A549 (cell line): ENCODE measurements at regions not wholly inside any gene's neighbourhood (a gene's known extent, or its start where the extent isn't known, plus 50 kb on each side); places are given as distances from the start of the nearest gene placed in this dataset.

Experiments used
- ATAC-seq, 2 experiments: fragments of 200-7000 bp in 1 of 2; fragments of >200 bp in 1 of 2; cut with Nextera tagmentation in 1 of 2; cut with Tn5 transposase in 1 of 2; 3 replicates each; pipeline versions ENCODE4 v1.8.0 to v1.9.1; 2018 to 2020; ENCODE audit warnings: mild to moderate bottlenecking in 1 of 2, moderate library complexity in 1 of 2
- CTCF ChIA-PET: fragments of 300-600 bp; sonication (Branson Sonifier 250); formaldehyde crosslinking; extraction: SDS; loops from one replicate; lab custom pipeline; 2021; ENCODE audit warnings: antibody characterized with exemption, inconsistent platforms; lab: Yijun Ruan, JAX
- POLR2A ChIA-PET: fragments of 350-600 bp; formaldehyde crosslinking; extraction: SDS; loops from one replicate; lab custom pipeline; 2021; ENCODE audit warnings: antibody characterized with exemption, inconsistent platforms; lab: Yijun Ruan, JAX
- DNase-seq, 2 experiments: peaks; one replicate each; pipeline versions ENCODE4 v3.0.0 to v3.0.0-alpha.2; 2011 to 2016; ENCODE audit warnings: low read depth in 1 of 2, low spot score in 1 of 2
- FAIRE-seq: peaks from 2 replicates; lab custom pipeline; 2011; peaks lifted over from hg19 to GRCh38; lab: Jason Lieb, UNC
- H3K27ac ChIP-seq, 2 experiments: fragments of >200 bp; sonication (Bioruptor Twin); formaldehyde crosslinking; 3 replicates each; pipeline ENCODE4 v1.5.1; 2016 to 2017
- H3K4me1 ChIP-seq: fragments of >200 bp; sonication (Bioruptor Twin); formaldehyde crosslinking; 3 replicates; pipeline ENCODE4 v1.6.1; 2016
- H3K4me2 ChIP-seq: fragments of >200 bp; sonication (Bioruptor Twin); formaldehyde crosslinking; 3 replicates; pipeline ENCODE4 v1.6.1; 2016
- H3K4me3 ChIP-seq: fragments of >200 bp; sonication (Bioruptor Twin); formaldehyde crosslinking; 3 replicates; pipeline ENCODE4 v1.5.1; 2016
- H3K9me3 ChIP-seq: fragments of >200 bp; sonication (Bioruptor Twin); formaldehyde crosslinking; 3 replicates; pipeline ENCODE4 v1.6.1; 2016
- CBX8 ChIP-seq: fragments of 200-600 bp; sonication (generic); IDR thresholded peaks from 2 replicates; pipeline ENCODE4 v1.6.1; 2016
- CEBPB ChIP-seq, 2 experiments: fragments of >200 bp in 1 of 2; sonication (Bioruptor Twin) in 1 of 2; formaldehyde crosslinking in 1 of 2; IDR thresholded peaks; 2 replicates each; pipeline ENCODE4 v1.6.1; 2012 to 2016
- CHD2 ChIP-seq: fragments of 150-350 bp; IDR thresholded peaks from 2 replicates; pipeline ENCODE4 v1.6.1; 2014; ENCODE audit warnings: low read length; ENCODE audit not compliant: partially characterized antibody
- EHF ChIP-seq: fragments of 250-450 bp; sonication (Bioruptor Pico); IDR thresholded peaks from 2 replicates; pipeline ENCODE4 v1.5.0; 2020; ENCODE audit warnings: mild to moderate bottlenecking
- EHMT2 ChIP-seq: fragments of 200-600 bp; sonication (generic); IDR thresholded peaks from 2 replicates; pipeline ENCODE4 v1.6.1; 2016; ENCODE audit warnings: antibody characterized with exemption, low read depth, mild to moderate bottlenecking, moderate library complexity
- HDAC2 ChIP-seq: fragments of 200-600 bp; sonication (generic); IDR thresholded peaks from 2 replicates; pipeline ENCODE4 v1.6.1; 2016
- HEYL ChIP-seq: fragments of 250-450 bp; sonication (Bioruptor Pico); IDR thresholded peaks from 2 replicates; pipeline ENCODE4 v1.8.0; 2021; ENCODE audit warnings: mild to moderate bottlenecking, moderate library complexity
- HOXA7 ChIP-seq: fragments of 250-450 bp; sonication (Bioruptor Pico); IDR thresholded peaks from 2 replicates; pipeline ENCODE4 v1.5.0; 2020; ENCODE audit warnings: mild to moderate bottlenecking, moderate library complexity
- JUNB ChIP-seq: fragments of >200 bp; sonication (Bioruptor Twin); formaldehyde crosslinking; IDR thresholded peaks from 2 replicates; pipeline ENCODE4 v1.6.1; 2016
- KDM5A ChIP-seq: fragments of 200-600 bp; sonication (generic); IDR thresholded peaks from 2 replicates; pipeline ENCODE4 v1.6.1; 2016; ENCODE audit warnings: antibody characterized with exemption, mild to moderate bottlenecking
- MAZ ChIP-seq: fragments of 150-350 bp; IDR thresholded peaks from 2 replicates; pipeline ENCODE4 v1.6.1; 2014; ENCODE audit warnings: antibody characterized with exemption, low read depth, low read length, borderline replicate concordance
- NR3C1 ChIP-seq: fragments of >200 bp; sonication (Bioruptor Twin); formaldehyde crosslinking; IDR thresholded peaks from 3 replicates; pipeline ENCODE4 v1.6.1; 2017
- PHF8 ChIP-seq: fragments of 200-600 bp; sonication (generic); IDR thresholded peaks from 2 replicates; pipeline ENCODE4 v1.6.1; 2016; ENCODE audit warnings: low read depth, mild to moderate bottlenecking, antibody characterized with exemption, moderate library complexity, borderline replicate concordance
- POLR2A ChIP-seq: IDR thresholded peaks from 2 replicates; pipeline ENCODE4 v1.6.1; 2012; ENCODE audit warnings: mild to moderate bottlenecking, low read length
- POLR2AphosphoS2 ChIP-seq: conservative IDR thresholded peaks from 2 replicates; pipeline ENCODE4 v1.6.1; 2012; ENCODE audit warnings: low read length, improper control_type of control experiment, inconsistent platforms
- RARB ChIP-seq: fragments of 250-450 bp; sonication (Bioruptor Pico); IDR thresholded peaks from 2 replicates; pipeline ENCODE4 v1.8.0; 2021; ENCODE audit warnings: mild to moderate bottlenecking, moderate library complexity
- RNF2 ChIP-seq: fragments of 200-600 bp; sonication (generic); IDR thresholded peaks from 2 replicates; pipeline ENCODE4 v1.6.1; 2016; ENCODE audit warnings: low read depth, mild to moderate bottlenecking, antibody characterized with exemption, moderate library complexity, borderline replicate concordance
- TFCP2L1 ChIP-seq: fragments of 250-450 bp; sonication (Bioruptor Pico); IDR thresholded peaks from 2 replicates; pipeline ENCODE4 v1.5.0; 2021; ENCODE audit warnings: mild to moderate bottlenecking
- ZC3H11A ChIP-seq: fragments of 450-650 bp; IDR thresholded peaks from 2 replicates; pipeline ENCODE4 v1.6.1; 2014; ENCODE audit warnings: antibody characterized with exemption, mild to moderate bottlenecking
- WGBS: methylation state at CpG from one replicate; pipeline ENCODE4 v1.1.6; 2017; ENCODE audit errors: missing lambda C conversion rate; 5-methylcytosine and 5-hydroxymethylcytosine counted together
- TF ChIP-seq, protein P1 (sequence below): fragments of >200 bp; sonication (Bioruptor Twin); formaldehyde crosslinking; IDR thresholded peaks from 3 replicates; pipeline ENCODE4 v1.5.1; 2016
- TF ChIP-seq, protein P2 (sequence below): fragments of 250-450 bp; sonication (Bioruptor Pico); IDR thresholded peaks from 2 replicates; pipeline ENCODE4 v1.5.0; 2020; ENCODE audit warnings: low read depth, mild to moderate bottlenecking, moderate library complexity
- TF ChIP-seq, protein P3 (sequence below): IDR thresholded peaks from 2 replicates; pipeline ENCODE4 v1.6.1; 2012
- TF ChIP-seq, protein P4 (sequence below): fragments of >200 bp; sonication (Bioruptor Twin); formaldehyde crosslinking; IDR thresholded peaks from 3 replicates; pipeline ENCODE4 v1.6.1; 2016
- TF ChIP-seq, protein P5 (sequence below): fragments of 450-650 bp; IDR thresholded peaks from 2 replicates; pipeline ENCODE4 v1.6.1; 2014; ENCODE audit warnings: antibody characterized with exemption
- TF ChIP-seq, protein P6 (sequence below): IDR thresholded peaks from 2 replicates; pipeline ENCODE4 v1.6.1; 2012
- TF ChIP-seq, protein P7 (sequence below): IDR thresholded peaks from 2 replicates; pipeline ENCODE4 v1.6.1; 2012; ENCODE audit warnings: low read depth, borderline replicate concordance

- Histone ChIP-seq H3K4me2 (no peak overlapping the region), H3K4me1 (no peaks in the 10 kb centered on the region), H3K9me3 (0 out of 3 replicates have a peak, but pooled peaks cover 4% of the 10 kb centered on the region), H3K4me3 (no peak overlapping the region), H3K27ac (no peak overlapping the region)
- WGBS, result 62% methylated on average over 10 of the region's 10 CpGs
- ATAC-seq, result no peak
- CTCF ChIA-PET, result no interaction called here
- FAIRE-seq, result no peak
- no peak for DNase-seq
- TF ChIP-seq, protein P1, sequence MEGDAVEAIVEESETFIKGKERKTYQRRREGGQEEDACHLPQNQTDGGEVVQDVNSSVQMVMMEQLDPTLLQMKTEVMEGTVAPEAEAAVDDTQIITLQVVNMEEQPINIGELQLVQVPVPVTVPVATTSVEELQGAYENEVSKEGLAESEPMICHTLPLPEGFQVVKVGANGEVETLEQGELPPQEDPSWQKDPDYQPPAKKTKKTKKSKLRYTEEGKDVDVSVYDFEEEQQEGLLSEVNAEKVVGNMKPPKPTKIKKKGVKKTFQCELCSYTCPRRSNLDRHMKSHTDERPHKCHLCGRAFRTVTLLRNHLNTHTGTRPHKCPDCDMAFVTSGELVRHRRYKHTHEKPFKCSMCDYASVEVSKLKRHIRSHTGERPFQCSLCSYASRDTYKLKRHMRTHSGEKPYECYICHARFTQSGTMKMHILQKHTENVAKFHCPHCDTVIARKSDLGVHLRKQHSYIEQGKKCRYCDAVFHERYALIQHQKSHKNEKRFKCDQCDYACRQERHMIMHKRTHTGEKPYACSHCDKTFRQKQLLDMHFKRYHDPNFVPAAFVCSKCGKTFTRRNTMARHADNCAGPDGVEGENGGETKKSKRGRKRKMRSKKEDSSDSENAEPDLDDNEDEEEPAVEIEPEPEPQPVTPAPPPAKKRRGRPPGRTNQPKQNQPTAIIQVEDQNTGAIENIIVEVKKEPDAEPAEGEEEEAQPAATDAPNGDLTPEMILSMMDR, result no peak
- TF ChIP-seq KDM5A (no peak), EHF (CRISPR knock-in tag) (no peak), POLR2AphosphoS2 (no peak), PHF8 (no peak), HOXA7 (CRISPR knock-in tag) (no peak), TFCP2L1 (no peak), RNF2 (no peak)
- TF ChIP-seq, protein P2, sequence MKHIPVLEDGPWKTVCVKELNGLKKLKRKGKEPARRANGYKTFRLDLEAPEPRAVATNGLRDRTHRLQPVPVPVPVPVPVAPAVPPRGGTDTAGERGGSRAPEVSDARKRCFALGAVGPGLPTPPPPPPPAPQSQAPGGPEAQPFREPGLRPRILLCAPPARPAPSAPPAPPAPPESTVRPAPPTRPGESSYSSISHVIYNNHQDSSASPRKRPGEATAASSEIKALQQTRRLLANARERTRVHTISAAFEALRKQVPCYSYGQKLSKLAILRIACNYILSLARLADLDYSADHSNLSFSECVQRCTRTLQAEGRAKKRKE (CRISPR knock-in tag), result no peak
- TF ChIP-seq, protein P3, sequence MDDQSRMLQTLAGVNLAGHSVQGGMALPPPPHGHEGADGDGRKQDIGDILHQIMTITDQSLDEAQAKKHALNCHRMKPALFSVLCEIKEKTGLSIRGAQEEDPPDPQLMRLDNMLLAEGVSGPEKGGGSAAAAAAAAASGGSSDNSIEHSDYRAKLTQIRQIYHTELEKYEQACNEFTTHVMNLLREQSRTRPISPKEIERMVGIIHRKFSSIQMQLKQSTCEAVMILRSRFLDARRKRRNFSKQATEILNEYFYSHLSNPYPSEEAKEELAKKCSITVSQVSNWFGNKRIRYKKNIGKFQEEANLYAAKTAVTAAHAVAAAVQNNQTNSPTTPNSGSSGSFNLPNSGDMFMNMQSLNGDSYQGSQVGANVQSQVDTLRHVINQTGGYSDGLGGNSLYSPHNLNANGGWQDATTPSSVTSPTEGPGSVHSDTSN, result no peak
- POLR2A ChIA-PET, result no interaction called here
Observed at GRCh38 chr6:170182781-170183120, 108.1 kb downstream of the DLL1 start.

GRCh38 chr6:170182093-170182780 is 108.6 kb downstream of the DLL1 start:
- ATAC-seq (no peak), DNase-seq (no peak), FAIRE-seq (no peak)
- ChIA-PET CTCF (no interaction called here), POLR2A (no interaction called here)
- no peak overlapping the region for H3K4me3 ChIP-seq
- 37% methylated on average over 19 of the region's 19 CpGs for WGBS
- H3K27ac ChIP-seq, result no peak overlapping the region
- no peak overlapping the region for H3K4me2 ChIP-seq
- H3K4me1 ChIP-seq, result no peaks in the 10 kb centered on the region
- 0 out of 3 replicates have a peak, but pooled peaks cover 4% of the 10 kb centered on the region for H3K9me3 ChIP-seq
- TF ChIP-seq HEYL (CRISPR knock-in tag) (no peak), ZC3H11A (no peak), POLR2A (no peak), NR3C1 (no peak)
- TF ChIP-seq, protein P4, sequence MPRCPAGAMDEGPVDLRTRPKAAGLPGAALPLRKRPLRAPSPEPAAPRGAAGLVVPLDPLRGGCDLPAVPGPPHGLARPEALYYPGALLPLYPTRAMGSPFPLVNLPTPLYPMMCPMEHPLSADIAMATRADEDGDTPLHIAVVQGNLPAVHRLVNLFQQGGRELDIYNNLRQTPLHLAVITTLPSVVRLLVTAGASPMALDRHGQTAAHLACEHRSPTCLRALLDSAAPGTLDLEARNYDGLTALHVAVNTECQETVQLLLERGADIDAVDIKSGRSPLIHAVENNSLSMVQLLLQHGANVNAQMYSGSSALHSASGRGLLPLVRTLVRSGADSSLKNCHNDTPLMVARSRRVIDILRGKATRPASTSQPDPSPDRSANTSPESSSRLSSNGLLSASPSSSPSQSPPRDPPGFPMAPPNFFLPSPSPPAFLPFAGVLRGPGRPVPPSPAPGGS, result no peak

- Histone ChIP-seq H3K9me3 (0 out of 3 replicates have a peak, but pooled peaks cover 4% of the 10 kb centered on the region), H3K4me2 (no peak overlapping the region), H3K4me3 (no peak overlapping the region), H3K27ac (no peak overlapping the region), H3K4me1 (no peaks in the 10 kb centered on the region)
- no peak for ATAC-seq
- CTCF ChIA-PET, result no interaction called here
- FAIRE-seq, result no peak
- DNase-seq, result no peak
- POLR2A ChIA-PET, result no interaction called here
- 46% methylated on average over 3 of the region's 5 CpGs for WGBS
- TF ChIP-seq CHD2 (no peak), CEBPB (IDR thresholded peaks at IDR 0.05) (no peak), POLR2A (no peak), EHF (CRISPR knock-in tag) (no peak), EHMT2 (no peak), MAZ (no peak), RARB (CRISPR knock-in tag) (no peak), HDAC2 (no peak), HEYL (CRISPR knock-in tag) (no peak), JUNB (no peak), RNF2 (no peak), ZC3H11A (no peak), CBX8 (no peak)
- TF ChIP-seq, protein P5, sequence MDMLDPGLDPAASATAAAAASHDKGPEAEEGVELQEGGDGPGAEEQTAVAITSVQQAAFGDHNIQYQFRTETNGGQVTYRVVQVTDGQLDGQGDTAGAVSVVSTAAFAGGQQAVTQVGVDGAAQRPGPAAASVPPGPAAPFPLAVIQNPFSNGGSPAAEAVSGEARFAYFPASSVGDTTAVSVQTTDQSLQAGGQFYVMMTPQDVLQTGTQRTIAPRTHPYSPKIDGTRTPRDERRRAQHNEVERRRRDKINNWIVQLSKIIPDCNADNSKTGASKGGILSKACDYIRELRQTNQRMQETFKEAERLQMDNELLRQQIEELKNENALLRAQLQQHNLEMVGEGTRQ, result no peak
- TF ChIP-seq, protein P1, result no peak
- TF ChIP-seq, protein P6, sequence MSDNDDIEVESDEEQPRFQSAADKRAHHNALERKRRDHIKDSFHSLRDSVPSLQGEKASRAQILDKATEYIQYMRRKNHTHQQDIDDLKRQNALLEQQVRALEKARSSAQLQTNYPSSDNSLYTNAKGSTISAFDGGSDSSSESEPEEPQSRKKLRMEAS, result no peak
- TF ChIP-seq, protein P7, sequence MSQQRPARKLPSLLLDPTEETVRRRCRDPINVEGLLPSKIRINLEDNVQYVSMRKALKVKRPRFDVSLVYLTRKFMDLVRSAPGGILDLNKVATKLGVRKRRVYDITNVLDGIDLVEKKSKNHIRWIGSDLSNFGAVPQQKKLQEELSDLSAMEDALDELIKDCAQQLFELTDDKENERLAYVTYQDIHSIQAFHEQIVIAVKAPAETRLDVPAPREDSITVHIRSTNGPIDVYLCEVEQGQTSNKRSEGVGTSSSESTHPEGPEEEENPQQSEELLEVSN, result no peak
Observed at GRCh38 chr6:170181338-170181690, 109.6 kb downstream of the DLL1 start.
